ENCODE measurements at regions not wholly inside any gene's neighbourhood (a gene's known extent, or its start where the extent isn't known, plus 50 kb on each side); places are given as distances from the start of the nearest gene placed in this dataset.

DNA sequence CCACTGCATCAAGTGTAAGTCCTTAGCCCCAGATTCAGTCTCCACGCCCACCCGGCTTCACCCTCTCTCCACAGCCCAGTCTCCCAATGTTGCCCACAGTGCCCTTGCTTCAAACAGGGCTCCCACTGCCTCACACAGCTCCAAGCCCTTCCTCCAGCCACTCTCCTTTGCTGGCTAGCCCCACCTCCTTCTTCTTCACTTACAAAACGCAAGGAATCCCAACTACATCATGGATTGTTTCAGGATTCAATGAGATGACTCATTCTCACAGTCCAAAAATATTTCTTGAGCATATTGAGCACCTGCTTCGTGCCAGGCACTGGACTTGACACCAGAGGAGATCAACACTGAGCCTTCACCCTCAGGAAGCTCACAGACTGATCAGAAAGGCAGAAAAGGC lies 533.5 kb downstream of the BUD13 start:
- no peak for DNase-seq (ENCODE audit: low read depth in 3 of 3, low spot score in 2 of 3)

DNA sequence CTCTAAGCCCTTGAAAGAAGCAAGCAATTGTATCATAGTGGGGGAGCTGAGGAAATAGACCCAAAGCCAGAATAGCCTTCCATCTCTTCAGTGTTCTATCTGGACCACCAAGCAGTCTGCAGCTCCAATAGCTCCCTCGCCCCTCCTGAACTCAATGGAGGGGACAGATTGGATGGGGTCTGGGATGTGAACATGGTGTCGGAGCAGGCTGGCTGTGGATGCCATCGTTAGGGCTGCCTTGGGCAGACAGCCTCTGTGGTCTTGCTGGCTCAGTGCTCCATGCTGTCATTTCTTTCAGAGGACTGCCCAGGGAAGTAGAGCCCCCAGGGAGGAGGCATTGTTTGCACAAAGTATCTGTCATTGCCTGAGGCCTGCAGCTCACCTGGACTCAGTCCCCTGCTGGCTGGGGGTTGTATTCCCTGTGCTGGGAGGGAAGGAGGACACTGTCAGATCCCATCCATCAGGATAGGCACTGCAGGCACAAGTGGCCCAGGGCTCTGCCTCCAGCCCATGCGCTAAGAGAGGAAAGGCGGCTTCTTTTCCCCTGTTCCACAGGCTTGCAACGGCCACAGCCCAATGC lies 537.7 kb downstream of the BUD13 start:
- no peak for DNase-seq (ENCODE audit: low read depth in 3 of 3, low spot score in 2 of 3)

DNA sequence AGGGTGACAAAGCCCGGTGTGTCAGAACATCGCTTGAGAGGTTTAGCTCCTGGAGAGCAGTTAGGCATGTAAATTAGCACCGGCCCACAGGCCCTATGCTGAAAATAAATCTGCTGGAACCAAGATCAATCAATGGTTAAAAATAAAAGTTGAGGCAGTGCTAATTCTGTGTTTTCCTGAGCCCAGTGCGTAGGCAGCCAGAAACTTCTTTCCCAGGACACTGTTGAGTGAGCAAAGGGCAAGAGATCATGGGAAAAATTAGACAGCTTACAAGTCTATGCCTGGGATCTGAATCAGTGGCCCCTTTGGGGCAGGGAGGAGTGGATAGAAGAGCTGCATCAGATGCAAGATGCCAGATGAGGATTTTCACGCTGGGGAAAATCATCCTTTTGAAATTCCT lies 539.2 kb downstream of the BUD13 start:
- no peak for DNase-seq (ENCODE audit: low read depth in 3 of 3, low spot score in 2 of 3)

DNA sequence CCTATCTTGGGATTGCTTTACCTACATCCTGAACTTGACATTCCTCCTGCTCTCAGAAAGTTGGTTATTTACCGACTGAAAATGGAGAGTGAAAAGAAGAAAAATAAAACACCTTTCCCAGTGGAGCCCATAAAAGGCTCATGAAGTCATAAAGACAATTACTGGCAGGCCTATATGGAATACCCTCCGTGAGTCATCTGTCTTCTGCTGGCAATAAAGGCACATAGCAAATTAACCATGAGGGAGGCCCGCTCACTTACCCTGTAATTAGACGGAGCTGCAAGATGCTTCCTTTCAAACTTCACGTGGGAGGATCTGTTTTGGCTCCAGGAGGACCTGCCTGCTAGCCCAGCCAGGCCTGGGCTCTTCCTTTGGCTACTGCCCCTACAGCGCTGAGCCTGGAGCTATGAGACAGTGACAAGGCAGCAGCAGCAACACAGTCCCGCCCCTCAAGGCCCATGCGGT lies 540.4 kb downstream of the BUD13 start:
- DNase-seq (ENCODE audit: low read depth in 3 of 3, low spot score in 2 of 3): no peak

DNA sequence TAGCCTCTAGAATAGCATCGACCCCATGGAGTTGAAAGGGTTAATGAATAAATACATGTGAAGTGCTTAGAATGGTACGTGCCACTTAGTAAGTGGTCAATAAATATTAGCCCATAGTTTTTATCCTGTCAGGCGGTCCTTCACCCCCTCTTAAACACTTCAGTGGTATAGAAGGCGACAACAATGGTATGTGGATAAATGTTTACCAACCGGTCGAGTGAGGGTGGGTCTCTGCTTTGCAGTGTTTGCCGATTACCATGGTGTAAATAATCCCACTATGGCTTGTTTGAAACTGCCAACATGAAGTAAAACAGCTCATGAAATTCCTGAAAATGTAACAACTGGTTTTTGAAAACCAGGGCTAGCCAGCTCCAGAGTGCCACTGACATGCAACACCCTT lies 541.2 kb downstream of the BUD13 start:
- no peak for DNase-seq (ENCODE audit: low read depth in 3 of 3, low spot score in 2 of 3)

DNA sequence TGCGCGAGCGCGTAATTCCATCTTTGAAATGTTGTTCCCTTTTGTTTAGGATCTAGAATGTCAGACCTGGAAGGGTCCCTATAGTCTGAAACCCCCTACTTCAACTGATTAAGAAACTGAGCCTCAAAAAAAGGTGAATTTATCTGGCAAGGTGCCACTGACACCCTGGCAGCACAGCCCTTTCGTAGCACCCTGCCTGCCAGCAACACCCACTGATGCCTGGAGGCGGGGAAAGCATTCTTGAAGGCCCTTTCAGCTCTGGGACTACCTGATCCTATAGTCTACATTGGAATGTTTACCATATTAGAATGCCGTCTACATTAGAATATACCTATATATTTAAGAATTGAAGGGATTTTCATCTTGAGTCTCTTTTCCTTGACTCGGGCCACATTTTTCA lies 542.3 kb downstream of the BUD13 start:
- DNase-seq (ENCODE audit: low read depth in 3 of 3, low spot score in 2 of 3): no peak

DNA sequence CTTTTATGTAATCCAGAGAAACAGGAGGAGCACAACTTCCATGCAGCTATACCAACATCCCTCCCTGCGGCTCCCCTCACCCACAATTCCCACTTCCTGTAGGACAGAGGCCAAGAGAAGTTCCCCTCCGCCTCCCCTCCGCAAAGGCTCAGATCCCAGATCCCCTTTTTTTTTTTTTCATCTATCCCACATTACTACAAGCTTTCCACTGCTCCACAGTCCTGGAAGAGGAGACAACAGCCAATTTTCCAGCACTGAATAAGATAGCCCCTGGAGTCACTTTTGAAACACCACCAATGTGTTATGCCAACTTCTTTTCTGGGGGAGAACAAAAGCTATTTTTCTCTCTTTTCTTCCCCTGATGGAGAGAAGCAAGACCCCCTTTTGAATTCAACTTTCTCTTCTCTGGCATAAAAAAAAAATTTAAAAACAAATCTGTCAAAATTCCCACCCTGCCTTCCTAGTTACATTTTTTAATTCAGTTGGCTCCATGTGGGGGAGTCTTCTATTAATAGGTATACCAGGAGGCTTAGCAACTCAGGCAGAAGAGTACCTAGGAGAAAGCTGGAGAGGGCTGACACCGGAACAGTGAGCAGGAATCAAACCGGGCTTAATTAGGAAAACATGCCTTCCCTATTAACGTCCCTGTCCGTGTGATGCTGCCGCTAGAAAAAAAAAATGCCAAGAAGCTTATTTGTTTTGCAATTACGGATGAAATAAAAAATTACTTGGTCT lies 543.4 kb downstream of the BUD13 start:
- no peak for DNase-seq (ENCODE audit: low read depth in 3 of 3, low spot score in 2 of 3)

DNA sequence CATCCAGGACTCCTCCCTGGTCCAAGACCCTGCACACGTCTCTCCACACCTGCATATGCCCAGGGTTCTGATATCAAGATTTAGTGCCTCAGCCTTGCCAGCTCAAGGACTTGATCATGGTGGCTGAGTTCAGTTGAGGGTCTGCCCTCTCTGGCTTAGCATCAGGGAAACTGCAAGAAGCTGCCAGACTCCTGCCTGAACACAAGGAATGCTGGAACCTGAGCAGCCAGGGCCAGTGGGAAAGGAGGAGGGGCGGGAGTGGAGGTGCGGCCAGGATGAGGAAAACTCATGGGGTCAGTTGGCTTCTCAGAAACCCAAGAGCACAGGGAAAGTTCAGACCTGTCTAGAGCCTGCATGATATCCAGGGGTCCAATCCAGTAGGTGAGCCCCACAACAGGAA lies 546.1 kb downstream of the BUD13 start:
- no peak for DNase-seq (ENCODE audit: low read depth in 3 of 3, low spot score in 2 of 3)

DNA sequence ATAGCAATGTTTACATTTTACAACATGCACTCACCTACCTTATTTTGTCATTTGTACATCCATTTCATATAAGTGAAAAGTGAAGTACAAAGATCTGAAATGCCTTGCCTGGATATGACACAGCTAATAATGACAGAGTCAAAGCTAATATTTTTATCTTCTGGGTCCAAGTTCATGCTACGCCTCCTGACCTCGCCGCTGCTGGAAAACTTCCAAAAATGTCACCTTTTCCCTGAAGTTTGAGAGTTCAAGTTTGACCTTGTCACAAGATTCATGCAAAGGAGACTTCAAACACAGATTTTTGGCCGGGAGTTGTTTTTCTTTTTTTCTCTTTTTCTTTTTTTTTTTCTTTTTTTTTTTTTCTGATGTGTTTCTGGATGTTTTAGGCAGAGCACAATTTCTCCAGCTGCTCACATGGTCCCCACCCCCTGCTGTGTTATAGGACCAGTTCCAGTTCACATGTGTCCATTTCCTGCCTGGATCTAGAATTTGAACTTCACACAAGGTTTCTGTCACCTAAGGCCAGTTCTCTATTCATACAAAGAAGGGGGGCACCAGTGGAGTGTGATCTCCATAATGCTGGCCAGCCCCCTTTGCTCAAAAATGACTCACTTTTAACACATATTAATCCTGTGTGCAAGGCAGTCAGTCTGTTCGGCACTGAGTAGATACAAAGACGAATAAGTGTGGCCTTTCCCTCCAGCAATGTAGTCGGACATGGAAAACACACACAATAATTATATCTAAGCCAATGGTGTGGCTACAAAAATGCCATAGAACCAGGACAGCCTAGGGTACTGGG lies 546.8 kb downstream of the BUD13 start:
- no peak for DNase-seq (ENCODE audit: low read depth in 3 of 3, low spot score in 2 of 3)

DNA sequence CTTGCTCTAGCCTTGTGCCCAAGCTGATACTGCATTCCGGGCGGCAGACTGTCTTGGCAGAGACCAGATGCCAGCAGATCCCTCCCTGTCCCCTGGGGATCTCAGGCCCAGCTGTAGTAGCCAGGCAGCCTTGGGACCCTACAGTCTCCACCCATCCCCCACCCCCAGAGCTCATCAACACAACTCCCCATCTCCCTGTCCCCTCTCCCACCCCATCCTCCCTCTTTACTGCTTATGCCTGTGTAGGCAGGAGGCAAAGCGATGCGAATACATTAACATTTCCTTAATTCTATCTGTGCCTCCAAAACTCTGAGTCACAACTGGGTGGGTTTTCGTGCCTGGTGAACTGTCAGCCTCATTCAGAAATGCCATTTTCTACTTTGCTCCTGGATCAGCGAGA lies 547.6 kb downstream of the BUD13 start:
- DNase-seq (ENCODE audit: low read depth in 3 of 3, low spot score in 2 of 3): no peak

DNA sequence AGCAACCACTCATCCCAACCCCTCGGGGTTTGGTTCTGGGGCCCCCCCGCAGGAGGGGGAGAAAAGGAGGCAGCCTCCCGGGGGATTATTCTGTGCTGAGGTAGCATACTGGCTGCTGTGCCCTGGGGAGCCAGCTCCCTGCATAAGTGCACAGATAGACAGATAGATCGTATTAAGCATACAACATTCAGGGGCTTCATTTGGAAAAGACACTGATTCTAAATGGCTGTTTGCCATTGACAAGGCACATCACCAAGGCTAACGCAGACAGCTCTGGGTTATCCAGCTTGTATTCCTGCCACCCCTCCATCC lies 547.9 kb downstream of the BUD13 start:
- DNase-seq (ENCODE audit: low read depth in 3 of 3, low spot score in 2 of 3): no peak

DNA sequence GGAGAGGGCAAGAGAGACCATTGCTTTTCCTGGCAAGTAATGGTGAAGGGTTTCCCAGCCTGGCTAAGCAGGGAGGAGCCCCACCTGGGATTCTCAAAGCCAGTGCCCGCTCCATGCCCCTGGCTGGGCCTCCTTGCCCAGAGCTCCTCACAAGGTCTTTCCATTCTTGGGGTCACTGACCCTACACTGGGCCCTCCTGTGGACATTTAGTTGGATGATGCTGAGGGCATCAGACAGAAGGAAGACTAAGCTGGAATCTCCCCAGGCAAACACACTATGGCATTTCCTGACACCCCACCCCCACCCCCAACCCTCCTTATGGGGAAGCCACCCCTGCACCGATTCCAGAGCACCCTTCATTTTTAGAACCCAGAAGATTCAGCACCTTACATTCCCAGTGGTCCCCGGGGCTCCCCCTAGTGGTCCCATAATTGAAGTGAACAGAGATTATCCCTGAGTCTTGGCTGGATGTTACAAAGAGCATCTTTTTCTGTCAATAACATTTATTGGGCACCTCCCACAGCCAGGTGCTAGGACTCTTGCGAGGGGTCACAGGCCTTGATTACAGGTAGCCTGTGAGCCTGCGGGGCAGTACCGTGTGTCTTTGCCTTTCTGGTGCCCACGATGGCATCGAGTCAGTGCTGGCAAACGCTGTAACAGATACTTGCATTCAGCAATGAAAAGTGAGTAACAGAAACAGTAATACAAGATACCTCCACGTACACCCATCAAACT lies 548.5 kb downstream of the BUD13 start:
- DNase-seq (ENCODE audit: low read depth in 3 of 3, low spot score in 2 of 3): no peak

DNA sequence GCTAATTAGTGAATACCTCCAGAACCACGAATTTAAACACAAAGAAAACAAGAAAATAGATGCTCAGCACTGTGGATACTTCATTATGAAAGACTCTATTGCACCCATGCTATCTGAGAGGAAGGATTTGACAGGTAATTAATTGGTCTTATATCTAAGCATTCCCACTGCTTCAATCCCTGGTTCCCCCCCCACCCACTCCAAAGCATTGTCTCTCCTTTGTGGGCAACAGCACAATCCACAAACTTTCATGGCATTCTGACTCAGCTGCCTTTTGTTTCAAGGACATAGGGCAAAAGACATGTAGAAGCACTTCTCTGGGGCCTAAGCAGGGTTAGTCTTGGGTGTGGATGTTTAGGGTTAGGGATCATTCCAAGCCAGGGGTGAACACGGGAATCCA lies 551.4 kb downstream of the BUD13 start:
- DNase-seq (ENCODE audit: low read depth in 3 of 3, low spot score in 2 of 3): no peak

DNA sequence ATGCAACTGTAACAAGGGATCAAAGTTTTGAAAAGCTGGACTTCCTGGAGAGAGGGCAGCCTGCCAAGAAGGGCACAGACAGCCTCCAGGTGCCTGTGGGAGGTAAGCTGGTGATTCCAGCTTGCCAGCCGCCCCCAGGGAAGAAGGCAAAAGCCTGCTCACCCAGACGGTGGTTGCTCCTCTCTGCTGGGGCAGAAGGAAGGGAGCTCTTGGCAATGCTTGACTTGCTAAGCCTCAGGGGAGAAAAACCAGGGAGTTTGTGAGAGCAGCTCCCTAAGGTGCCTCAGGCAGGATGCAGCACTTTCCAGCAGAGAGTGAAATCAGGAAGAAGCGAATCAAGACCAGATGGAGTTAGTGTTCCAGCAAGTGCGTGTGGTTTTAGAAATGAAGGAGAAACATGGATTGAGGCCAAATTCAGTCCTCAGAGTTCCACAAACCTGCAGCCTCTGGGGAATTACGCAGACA lies 553.6 kb downstream of the BUD13 start:
- DNase-seq (ENCODE audit: low read depth in 3 of 3, low spot score in 2 of 3): no peak

DNA sequence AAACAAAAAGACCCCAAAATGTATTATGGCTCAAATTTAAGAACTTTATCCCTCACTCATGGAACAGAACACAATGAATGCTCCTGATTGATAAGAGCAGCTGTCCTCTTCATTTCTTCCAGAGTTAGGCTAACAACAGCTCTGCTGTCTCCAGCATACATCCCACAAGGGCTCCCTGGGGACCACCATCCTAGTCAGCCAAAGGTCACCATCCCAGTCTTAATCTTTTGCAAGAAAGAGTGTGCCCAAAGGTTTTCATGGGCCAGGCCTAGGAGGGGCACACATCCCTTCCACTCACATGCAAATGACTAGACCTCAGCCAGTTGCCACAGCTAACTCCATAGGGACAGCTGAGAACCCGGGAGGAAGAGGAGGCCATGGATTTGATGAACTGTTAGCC lies 555.3 kb downstream of the BUD13 start:
- no peak for DNase-seq (ENCODE audit: low read depth in 3 of 3, low spot score in 2 of 3)

DNA sequence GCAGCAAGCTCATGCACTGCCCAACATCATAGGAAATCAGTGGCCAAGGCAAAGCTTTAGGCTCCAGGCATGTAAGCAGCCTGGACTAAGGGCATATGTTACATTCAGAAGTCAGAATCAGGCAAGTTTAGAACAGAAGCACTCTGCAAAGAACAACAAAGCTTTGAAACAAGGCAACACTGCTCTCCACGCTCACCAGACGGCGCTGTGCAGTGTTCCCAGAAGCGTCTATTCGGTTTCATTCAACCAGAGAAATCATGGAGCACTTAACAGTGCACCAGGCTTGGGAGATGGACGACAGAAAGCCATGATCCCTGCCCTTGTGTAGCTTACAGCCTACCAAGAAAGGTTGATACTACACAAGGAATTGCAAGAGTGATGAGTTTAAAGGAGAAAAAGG lies 555.8 kb downstream of the BUD13 start:
- DNase-seq (ENCODE audit: low read depth in 3 of 3, low spot score in 2 of 3): no peak

DNA sequence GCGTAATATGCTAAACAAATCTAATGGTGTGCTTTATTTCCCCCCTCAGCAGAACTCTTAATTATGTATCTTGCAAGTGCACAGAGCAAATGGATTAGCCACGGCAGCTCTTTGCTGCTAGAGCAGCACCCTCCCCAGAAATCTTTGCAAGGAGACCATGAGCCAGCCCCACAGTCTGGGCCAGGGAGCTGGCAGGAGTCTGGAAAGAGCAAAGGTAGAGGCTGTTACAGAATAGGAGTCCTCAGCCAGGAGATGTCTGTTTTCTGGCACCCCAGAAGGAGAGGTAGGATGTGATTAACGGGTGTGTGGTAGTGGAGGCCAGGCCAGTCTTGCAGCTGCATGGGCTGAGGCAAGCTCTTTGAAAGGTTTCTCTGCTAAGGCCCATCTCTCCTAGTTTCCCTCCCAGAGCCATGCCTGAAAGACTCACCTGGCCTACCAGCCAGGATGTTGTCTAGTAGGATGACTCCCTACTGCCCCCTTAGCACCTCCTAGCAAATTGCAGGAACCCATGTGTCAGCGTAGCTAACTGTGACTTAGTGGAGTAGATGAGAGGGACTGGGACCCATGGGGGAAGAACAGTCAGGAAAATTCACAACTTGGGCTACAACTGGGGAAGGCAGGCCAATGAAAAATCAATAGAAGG lies 557.2 kb downstream of the BUD13 start:
- DNase-seq (ENCODE audit: low read depth in 3 of 3, low spot score in 2 of 3): no peak

DNA sequence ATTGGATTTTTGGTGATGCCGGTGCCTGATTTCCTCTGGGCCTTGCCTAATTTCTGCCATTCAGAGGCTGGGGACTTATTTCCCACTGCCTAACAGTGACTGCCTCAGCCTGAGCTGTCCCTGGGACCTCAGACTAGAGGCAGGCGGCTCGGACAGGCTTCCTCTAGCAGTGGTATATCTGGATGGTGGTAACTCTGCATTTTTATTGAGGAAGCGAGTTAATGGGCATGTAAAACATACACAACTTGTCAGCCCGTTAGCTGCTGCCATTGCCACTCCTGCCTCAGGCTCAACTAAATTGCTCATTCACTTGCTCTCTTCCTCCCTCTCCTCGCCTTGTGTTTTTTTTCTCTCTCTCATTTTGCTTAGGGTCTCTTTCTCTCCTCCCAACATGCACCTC lies 561.6 kb downstream of the BUD13 start:
- no peak for DNase-seq (ENCODE audit: low read depth in 3 of 3, low spot score in 2 of 3)

DNA sequence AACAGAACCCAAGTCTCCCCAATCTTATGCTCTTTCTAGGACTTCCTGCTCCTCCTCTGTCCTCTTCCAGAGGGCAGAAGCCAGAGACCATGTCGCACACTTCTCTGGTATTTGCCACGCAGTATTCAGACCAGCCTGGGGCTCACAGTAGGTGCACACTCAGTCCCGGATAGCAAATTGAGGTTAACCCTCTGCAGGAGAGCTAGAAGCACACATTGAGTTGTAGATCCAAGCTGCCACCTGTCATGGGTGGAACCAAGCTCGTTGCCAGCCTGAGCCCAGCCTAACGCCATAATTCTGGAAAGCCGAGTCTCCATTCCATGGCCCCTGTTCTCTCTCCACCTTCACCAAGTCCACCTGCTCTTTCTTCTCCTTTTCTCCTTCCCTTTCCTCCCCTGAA lies 562.1 kb downstream of the BUD13 start:
- DNase-seq (ENCODE audit: low read depth in 3 of 3, low spot score in 2 of 3): no peak

DNA sequence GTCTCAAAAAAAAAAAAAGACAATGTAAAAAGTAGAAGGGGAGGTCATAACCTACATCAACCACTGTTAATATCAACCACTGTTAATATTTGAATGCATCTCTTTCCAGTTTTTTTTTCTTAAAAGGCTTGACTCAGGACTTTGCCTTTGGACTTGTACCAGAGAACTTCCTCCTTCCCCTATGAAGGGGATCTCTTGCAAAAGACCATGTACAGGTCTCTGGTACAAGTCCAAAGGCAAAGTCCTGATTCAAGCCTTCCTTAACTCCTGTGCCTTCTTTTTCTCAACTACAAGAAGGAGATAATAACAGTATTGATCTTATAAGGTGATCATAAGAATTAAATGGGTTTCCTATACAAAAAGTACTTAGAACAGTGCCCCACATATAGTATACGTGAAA lies 563.5 kb downstream of the BUD13 start:
- DNase-seq (ENCODE audit: low read depth in 3 of 3, low spot score in 2 of 3): no peak
